Activated CD4-positive, alpha-beta T cell treated with anti-CD3 and anti-CD28 coated beads, Interleukin-2, amount 10 ng/mL, durations not matched to agents 24 days and 14 days (primary cell): ENCODE measurements at regions not wholly inside any gene's neighbourhood (a gene's known extent, or its start where the extent isn't known, plus 50 kb on each side); places are given as distances from the start of the nearest gene placed in this dataset.

ENCODE experiments used
- DNase-seq: peaks from one replicate; pipeline ENCODE4 v3.0.0; 2022
- H3K27ac Mint-ChIP-seq: one replicate; pipeline ENCODE4 v1.8.0; 2022; ENCODE audit warnings: mild to moderate bottlenecking, mixed read lengths
- H3K27me3 Mint-ChIP-seq: one replicate; pipeline ENCODE4 v1.8.0; 2022; ENCODE audit warnings: mixed read lengths
- H3K36me3 Mint-ChIP-seq: one replicate; pipeline ENCODE4 v1.8.0; 2022; ENCODE audit warnings: low read depth, mild to moderate bottlenecking, mixed read lengths
- H3K4me1 Mint-ChIP-seq: one replicate; pipeline ENCODE4 v1.8.0; 2021; ENCODE audit warnings: mixed read lengths
- H3K4me3 Mint-ChIP-seq: one replicate; pipeline ENCODE4 v1.8.0; 2022; ENCODE audit warnings: mild to moderate bottlenecking, moderate library complexity, mixed read lengths
- H3K9me3 Mint-ChIP-seq: one replicate; pipeline ENCODE4 v1.8.0; 2021; ENCODE audit warnings: mixed read lengths
- intact Hi-C: fragments of 100-400 bp; cut with micrococcal nuclease; formaldehyde crosslinking; loops from one replicate; pipeline ENCODE4 v1.15.1; 2023

GRCh38 chr11:81866896-81867295, 866.8 kb downstream of the FAM181B start:
- no peak for DNase-seq
- H3K4me1 Mint-ChIP-seq: peaks cover 28% of the 10 kb centered on the region
- no peak overlapping the region for H3K4me3 Mint-ChIP-seq
- H3K9me3 Mint-ChIP-seq: peaks cover 4% of the 10 kb centered on the region
- H3K27me3 Mint-ChIP-seq: peaks cover 9% of the 10 kb centered on the region
- peaks cover 2% of the 10 kb centered on the region for H3K36me3 Mint-ChIP-seq
- intact Hi-C loops: no loop called here
- no peak overlapping the region for H3K27ac Mint-ChIP-seq

- no peak overlapping the region for H3K27ac Mint-ChIP-seq
- H3K36me3 Mint-ChIP-seq: no peaks in the 10 kb centered on the region
- peaks cover 6% of the 10 kb centered on the region for H3K9me3 Mint-ChIP-seq
- H3K4me3 Mint-ChIP-seq: no peak overlapping the region
- H3K4me1 Mint-ChIP-seq: no peaks in the 10 kb centered on the region
- peaks cover 15% of the 10 kb centered on the region for H3K27me3 Mint-ChIP-seq
- intact Hi-C loops: no loop called here
- DNase-seq: no peak
Observed at GRCh38 chr11:81857386-81857785, 876.3 kb downstream of the FAM181B start.

- Mint-ChIP-seq H3K36me3 (no peaks in the 10 kb centered on the region), H3K9me3 (no peaks in the 10 kb centered on the region), H3K4me1 (no peaks in the 10 kb centered on the region), H3K4me3 (no peak overlapping the region), H3K27ac (no peak overlapping the region), H3K27me3 (peaks cover 11% of the 10 kb centered on the region)
- intact Hi-C loops: no loop called here
- DNase-seq: no peak
Observed at GRCh38 chr11:81853791-81854190, 879.9 kb downstream of the FAM181B start.

GRCh38 chr11:81852896-81853295, 880.8 kb downstream of the FAM181B start:
- Mint-ChIP-seq H3K4me1 (no peaks in the 10 kb centered on the region), H3K4me3 (no peak overlapping the region), H3K27ac (no peak overlapping the region), H3K36me3 (no peaks in the 10 kb centered on the region), H3K27me3 (peaks cover 10% of the 10 kb centered on the region), H3K9me3 (no peaks in the 10 kb centered on the region)
- intact Hi-C loops: no loop called here
- DNase-seq: no peak

GRCh38 chr11:81840380-81840779, 893.3 kb downstream of the FAM181B start:
- no peaks in the 10 kb centered on the region for H3K36me3 Mint-ChIP-seq
- intact Hi-C loops: no loop called here
- H3K4me3 Mint-ChIP-seq: no peak overlapping the region
- no peak overlapping the region for H3K27ac Mint-ChIP-seq
- H3K9me3 Mint-ChIP-seq: no peaks in the 10 kb centered on the region
- H3K27me3 Mint-ChIP-seq: peaks cover 2% of the 10 kb centered on the region
- no peak for DNase-seq
- H3K4me1 Mint-ChIP-seq: no peaks in the 10 kb centered on the region

GRCh38 chr11:81839976-81840375, 893.7 kb downstream of the FAM181B start:
- no peaks in the 10 kb centered on the region for H3K36me3 Mint-ChIP-seq
- H3K27ac Mint-ChIP-seq: no peak overlapping the region
- no peaks in the 10 kb centered on the region for H3K4me1 Mint-ChIP-seq
- no peak for DNase-seq
- peaks cover 2% of the 10 kb centered on the region for H3K27me3 Mint-ChIP-seq
- intact Hi-C loops: no loop called here
- no peaks in the 10 kb centered on the region for H3K9me3 Mint-ChIP-seq
- no peak overlapping the region for H3K4me3 Mint-ChIP-seq

- Mint-ChIP-seq H3K4me3 (no peak overlapping the region), H3K27ac (no peak overlapping the region), H3K36me3 (no peaks in the 10 kb centered on the region), H3K4me1 (no peaks in the 10 kb centered on the region), H3K9me3 (peaks cover 2% of the 10 kb centered on the region), H3K27me3 (peaks cover 2% of the 10 kb centered on the region)
- intact Hi-C loops: no loop called here
- DNase-seq: no peak
Observed at GRCh38 chr11:81839016-81839415, 894.6 kb downstream of the FAM181B start.

GRCh38 chr11:81829976-81830375, 903.7 kb downstream of the FAM181B start:
- DNase-seq: no peak
- no peaks in the 10 kb centered on the region for H3K4me1 Mint-ChIP-seq
- no peaks in the 10 kb centered on the region for H3K36me3 Mint-ChIP-seq
- peaks cover 13% of the 10 kb centered on the region for H3K9me3 Mint-ChIP-seq
- H3K4me3 Mint-ChIP-seq: no peak overlapping the region
- no peak overlapping the region for H3K27ac Mint-ChIP-seq
- intact Hi-C loops: no loop called here
- peaks cover 3% of the 10 kb centered on the region for H3K27me3 Mint-ChIP-seq

GRCh38 chr11:81825346-81825745, 908.3 kb downstream of the FAM181B start:
- Mint-ChIP-seq H3K27me3 (peaks cover 3% of the 10 kb centered on the region), H3K4me3 (no peak overlapping the region), H3K36me3 (no peaks in the 10 kb centered on the region), H3K9me3 (peaks cover 3% of the 10 kb centered on the region), H3K4me1 (no peaks in the 10 kb centered on the region), H3K27ac (no peak overlapping the region)
- intact Hi-C loops: no loop called here
- no peak for DNase-seq

- H3K4me3 Mint-ChIP-seq: no peak overlapping the region
- H3K27ac Mint-ChIP-seq: no peak overlapping the region
- no peaks in the 10 kb centered on the region for H3K9me3 Mint-ChIP-seq
- DNase-seq: no peak
- intact Hi-C loops: no loop called here
- H3K36me3 Mint-ChIP-seq: no peaks in the 10 kb centered on the region
- H3K4me1 Mint-ChIP-seq: no peaks in the 10 kb centered on the region
- H3K27me3 Mint-ChIP-seq: no peaks in the 10 kb centered on the region
Observed at GRCh38 chr11:81819462-81819861, 914.2 kb downstream of the FAM181B start.

GRCh38 chr11:81804858-81805257, 928.8 kb downstream of the FAM181B start:
- Mint-ChIP-seq H3K27ac (no peak overlapping the region), H3K4me1 (no peaks in the 10 kb centered on the region), H3K36me3 (no peaks in the 10 kb centered on the region), H3K27me3 (no peaks in the 10 kb centered on the region), H3K9me3 (no peaks in the 10 kb centered on the region), H3K4me3 (no peak overlapping the region)
- DNase-seq: no peak
- intact Hi-C loops: no loop called here

- peaks cover 2% of the 10 kb centered on the region for H3K27me3 Mint-ChIP-seq
- H3K9me3 Mint-ChIP-seq: no peaks in the 10 kb centered on the region
- intact Hi-C loops: no loop called here
- H3K27ac Mint-ChIP-seq: no peak overlapping the region
- H3K36me3 Mint-ChIP-seq: no peaks in the 10 kb centered on the region
- no peak overlapping the region for H3K4me3 Mint-ChIP-seq
- no peak for DNase-seq
- no peaks in the 10 kb centered on the region for H3K4me1 Mint-ChIP-seq
Observed at GRCh38 chr11:81802591-81802990, 931.1 kb downstream of the FAM181B start.

- Mint-ChIP-seq H3K9me3 (no peaks in the 10 kb centered on the region), H3K27me3 (no peaks in the 10 kb centered on the region), H3K4me3 (no peak overlapping the region), H3K4me1 (peaks cover 2% of the 10 kb centered on the region), H3K36me3 (no peaks in the 10 kb centered on the region), H3K27ac (no peak overlapping the region)
- intact Hi-C loops: no loop called here
- peak; percentile 9 for DNase-seq
Observed at GRCh38 chr11:81792416-81792815, 941.2 kb downstream of the FAM181B start.

- no peak overlapping the region for H3K4me3 Mint-ChIP-seq
- intact Hi-C loops: loop anchor here (1.0 to 10.0 kb wide), 5 partner anchors 83 to 440 kb away; no protein-coding TSS in a partner anchor
- H3K9me3 Mint-ChIP-seq: no peaks in the 10 kb centered on the region
- DNase-seq: peak; percentile 68
- H3K27ac Mint-ChIP-seq: no peak overlapping the region
- no peaks in the 10 kb centered on the region for H3K36me3 Mint-ChIP-seq
- no peaks in the 10 kb centered on the region for H3K27me3 Mint-ChIP-seq
- peaks cover 2% of the 10 kb centered on the region for H3K4me1 Mint-ChIP-seq
Observed at GRCh38 chr11:81787584-81788049, 946.0 kb downstream of the FAM181B start.

GRCh38 chr11:81772166-81772565, 961.5 kb downstream of the FAM181B start:
- Mint-ChIP-seq H3K36me3 (no peaks in the 10 kb centered on the region), H3K27ac (no peak overlapping the region), H3K4me1 (no peaks in the 10 kb centered on the region), H3K27me3 (peaks cover 1% of the 10 kb centered on the region), H3K9me3 (no peaks in the 10 kb centered on the region), H3K4me3 (no peak overlapping the region)
- DNase-seq: no peak
- intact Hi-C loops: no loop called here
